ENCODE measurements at regions not wholly inside any gene's neighbourhood (a gene's known extent, or its start where the extent isn't known, plus 50 kb on each side); places are given as distances from the start of the nearest gene placed in this dataset.
A peak's percentile ranks its signal among the peaks of the same experiment; 100 is the strongest.

- DNase-seq: no peak
These were observed 153.6 kb upstream of the ERCC4 start for GRCh38 chr16:13766334-13766733.

GRCh38 chr16:13767215-13767614, 152.7 kb upstream of the ERCC4 start:
- no peak for DNase-seq

DNA sequence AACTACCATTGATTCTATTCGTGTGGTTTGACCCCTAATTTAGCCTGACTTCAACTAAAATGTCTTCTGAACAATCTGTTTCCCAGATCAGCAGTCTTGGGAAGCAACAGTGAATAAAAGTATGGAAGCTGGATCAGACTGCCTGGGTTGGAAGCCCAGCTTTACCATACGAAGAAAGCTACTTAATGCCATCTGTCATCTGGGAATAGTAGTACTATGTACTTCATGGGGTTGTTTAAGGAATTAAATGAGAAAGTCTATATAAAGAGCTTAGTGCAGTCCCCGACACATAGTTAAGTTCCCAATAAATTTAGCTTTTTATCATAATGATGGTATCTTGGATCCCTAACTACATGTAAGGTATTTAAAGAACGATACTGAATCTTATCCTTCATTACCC, 151.5 kb upstream of the ERCC4 start:
- DNase-seq: no peak

DNA sequence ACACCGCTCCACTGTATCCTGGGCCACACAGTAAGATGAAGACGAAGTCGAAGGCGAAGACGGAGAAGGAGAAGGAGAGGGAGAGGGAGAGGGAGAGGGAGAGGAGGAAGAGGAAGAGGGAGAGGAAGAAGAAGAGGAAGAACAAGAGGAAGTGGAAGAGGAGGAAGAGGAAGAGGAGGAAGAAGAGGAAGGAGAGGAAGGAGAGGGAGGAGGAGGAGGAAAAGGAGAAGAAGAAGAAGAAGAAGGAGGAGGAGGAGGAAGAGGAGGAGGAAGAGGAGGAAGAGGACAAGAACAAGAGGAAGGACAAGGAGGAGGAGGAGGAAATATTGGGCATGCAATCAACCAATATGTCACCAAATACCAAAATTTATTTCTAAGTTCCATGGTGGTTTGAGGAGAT, 149.5 kb upstream of the ERCC4 start:
- no peak for DNase-seq

GRCh38 chr16:13772782-13773181, 147.2 kb upstream of the ERCC4 start:
- DNase-seq: no peak

DNA sequence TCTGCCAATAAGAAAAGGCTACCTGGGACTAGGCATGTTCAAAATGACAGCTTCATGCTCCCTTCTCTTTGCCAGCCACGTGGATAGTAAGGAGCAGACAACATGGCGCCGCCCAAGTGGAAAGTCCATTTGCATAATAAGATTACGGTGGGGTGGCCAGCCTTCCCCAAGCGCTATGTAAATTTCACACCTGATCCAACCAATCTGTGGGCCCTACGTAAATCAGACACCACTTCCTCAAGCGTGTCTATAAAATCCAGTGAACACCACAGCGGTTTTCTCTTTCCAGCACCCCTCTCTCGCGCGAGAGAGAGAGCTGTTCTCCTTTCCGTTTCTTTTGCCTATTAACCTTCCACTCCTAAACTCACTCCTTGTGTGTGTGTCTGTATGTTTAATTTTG, 140.3 kb upstream of the ERCC4 start:
- DNase-seq: peak in 1 of 2 experiments; percentile 7

DNA sequence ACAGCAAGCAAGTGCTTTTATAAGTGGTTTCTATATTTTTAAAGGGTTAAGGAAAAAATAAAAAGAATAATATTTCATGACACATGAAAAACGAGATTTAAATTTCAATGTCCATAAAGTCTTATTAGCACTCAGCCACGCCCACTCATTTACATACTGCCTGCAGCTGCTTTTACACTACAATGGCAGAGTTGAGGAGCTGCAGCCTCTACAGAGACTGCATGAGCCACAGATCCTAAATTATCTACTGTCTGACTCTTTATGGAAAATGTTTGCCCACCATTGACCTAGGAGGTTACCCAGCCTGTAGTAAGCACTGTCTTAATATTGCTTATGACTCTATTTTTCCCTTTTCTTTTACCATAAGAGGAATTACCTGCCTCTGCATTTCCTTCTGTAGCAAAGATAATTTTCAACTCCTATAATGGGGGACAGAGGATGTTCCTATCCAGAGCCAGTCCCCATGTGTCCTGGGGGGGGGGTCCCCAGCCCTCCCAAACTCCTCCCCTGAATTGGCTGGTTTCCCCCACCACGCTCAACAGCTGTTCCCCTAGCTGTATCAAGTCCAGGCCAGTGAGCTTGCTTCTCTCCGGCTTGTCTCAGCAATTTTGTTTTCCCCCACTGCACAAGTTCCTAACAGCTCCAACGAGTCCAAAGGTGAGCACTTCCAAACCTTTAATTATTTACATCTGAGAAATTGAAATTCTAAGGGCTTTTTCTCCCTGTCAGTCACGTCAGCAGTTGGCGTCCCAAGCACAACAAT, 139.4 kb upstream of the ERCC4 start:
- no peak for DNase-seq

DNA sequence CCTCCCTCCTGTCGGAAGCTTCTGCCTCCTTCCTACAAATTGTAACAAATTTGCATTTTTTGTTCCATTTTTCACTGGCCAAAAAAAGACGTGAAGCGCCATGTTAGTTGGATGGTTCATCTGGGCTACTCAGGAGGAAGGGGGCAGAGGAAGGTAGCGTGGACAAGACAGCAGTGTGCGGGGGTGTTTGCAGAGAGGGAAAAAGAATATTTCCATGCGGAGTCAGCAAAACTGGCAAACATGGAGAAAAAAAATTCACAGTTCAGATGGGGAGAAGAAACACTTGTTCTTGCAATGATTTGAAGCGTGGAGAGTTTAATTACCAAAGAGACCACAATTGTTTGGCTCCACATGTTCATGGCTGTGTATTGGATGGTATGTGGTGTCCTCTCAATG, 138.8 kb upstream of the ERCC4 start:
- no peak for DNase-seq

GRCh38 chr16:13781575-13782338, 138.2 kb upstream of the ERCC4 start:
- no peak for DNase-seq

GRCh38 chr16:13791095-13791494, 128.9 kb upstream of the ERCC4 start:
- no peak for DNase-seq

GRCh38 chr16:13793841-13794409, 126.0 kb upstream of the ERCC4 start:
- DNase-seq: no peak

DNA sequence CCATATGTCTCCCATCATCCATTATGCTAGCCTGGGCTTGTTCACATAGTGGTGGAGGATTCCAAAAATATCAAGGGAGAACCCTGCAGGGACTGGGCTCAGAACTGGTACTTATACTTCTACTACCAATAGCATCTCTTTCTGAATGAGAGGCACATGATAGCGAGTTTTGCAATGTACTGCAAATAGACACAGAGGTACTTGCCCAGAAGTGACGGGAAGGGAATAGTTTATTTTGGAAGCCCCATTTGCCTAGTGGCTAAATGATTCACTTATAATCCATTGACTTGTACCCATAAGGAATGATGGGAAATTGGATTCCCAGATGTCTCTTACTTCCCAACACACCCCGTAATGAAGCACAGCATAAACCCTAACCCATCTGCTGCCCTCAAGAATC, 124.8 kb upstream of the ERCC4 start:
- no peak for DNase-seq

DNA sequence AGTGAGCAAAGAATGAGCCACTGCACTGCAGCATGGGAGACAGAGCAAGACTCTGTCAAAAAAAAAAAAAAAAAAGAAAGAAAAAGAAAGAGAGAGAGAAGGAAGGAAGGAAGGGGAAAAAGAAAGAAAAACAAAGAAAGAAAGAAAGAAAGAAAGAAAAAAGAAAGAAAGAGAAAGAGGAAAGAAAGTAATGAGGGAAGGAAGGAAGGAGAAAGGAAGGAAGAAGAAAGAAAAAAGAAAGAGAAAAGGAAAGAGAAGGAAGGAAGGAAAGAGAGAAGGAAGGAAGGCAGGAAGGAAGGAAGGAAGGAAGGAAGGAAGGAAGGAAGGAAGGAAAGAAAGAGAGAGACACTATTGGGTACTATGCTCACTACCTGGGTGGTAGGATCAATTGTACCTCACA, 122.2 kb upstream of the ERCC4 start:
- no peak for DNase-seq

GRCh38 chr16:13798211-13798610, 121.7 kb upstream of the ERCC4 start:
- DNase-seq: no peak

- DNase-seq: no peak
These were observed 116.0 kb upstream of the ERCC4 start for GRCh38 chr16:13803974-13804373.

DNA sequence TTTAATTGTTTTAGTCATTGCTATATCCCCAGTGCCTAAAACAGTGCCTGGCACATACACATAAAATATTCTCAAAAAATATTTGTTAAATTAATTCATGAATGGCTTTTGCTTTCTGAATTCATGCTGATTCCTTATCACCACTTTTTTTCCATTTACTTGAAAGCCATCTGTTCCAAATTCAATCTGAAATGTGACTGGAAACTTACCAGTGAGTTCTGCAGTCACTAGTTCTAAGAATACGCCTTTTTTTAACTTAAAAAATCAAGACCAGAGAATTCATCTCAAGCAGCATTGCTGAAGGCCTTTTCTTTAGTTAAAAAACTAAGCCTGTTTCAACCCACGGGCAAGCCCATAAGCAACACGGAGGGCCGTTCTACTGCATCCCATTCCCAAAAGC, 114.0 kb upstream of the ERCC4 start:
- no peak for DNase-seq

GRCh38 chr16:13806671-13807070, 113.3 kb upstream of the ERCC4 start:
- no peak for DNase-seq

GRCh38 chr16:13808102-13808501, 111.9 kb upstream of the ERCC4 start:
- no peak for DNase-seq

- DNase-seq: no peak
These were observed 110.2 kb upstream of the ERCC4 start for GRCh38 chr16:13809765-13810164.

- no peak for DNase-seq
These were observed 108.1 kb upstream of the ERCC4 start for GRCh38 chr16:13811834-13812233.

DNA sequence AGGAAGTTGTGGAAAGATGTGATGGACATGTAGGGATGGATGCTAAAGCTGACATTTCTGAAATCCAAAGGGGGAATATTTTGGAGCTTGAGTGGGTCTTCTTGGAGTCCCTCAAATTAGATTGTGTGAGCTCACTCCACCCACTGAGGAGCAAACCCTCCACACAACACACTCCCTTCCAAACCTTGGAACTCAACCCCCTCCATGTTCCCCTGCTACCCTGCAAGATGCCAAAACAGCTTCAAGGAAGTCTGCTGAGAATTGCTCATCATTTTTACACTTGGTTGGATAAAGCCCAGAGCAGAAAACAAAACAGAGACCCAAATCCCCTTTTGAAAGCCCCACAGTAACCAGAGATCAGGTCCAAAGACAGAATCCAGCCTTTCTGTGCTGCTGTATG, 103.3 kb upstream of the ERCC4 start:
- no peak for DNase-seq

GRCh38 chr16:13823501-13823900, 96.5 kb upstream of the ERCC4 start:
- DNase-seq: no peak

GRCh38 chr16:13829697-13830299, 90.2 kb upstream of the ERCC4 start:
- no peak for DNase-seq

DNA sequence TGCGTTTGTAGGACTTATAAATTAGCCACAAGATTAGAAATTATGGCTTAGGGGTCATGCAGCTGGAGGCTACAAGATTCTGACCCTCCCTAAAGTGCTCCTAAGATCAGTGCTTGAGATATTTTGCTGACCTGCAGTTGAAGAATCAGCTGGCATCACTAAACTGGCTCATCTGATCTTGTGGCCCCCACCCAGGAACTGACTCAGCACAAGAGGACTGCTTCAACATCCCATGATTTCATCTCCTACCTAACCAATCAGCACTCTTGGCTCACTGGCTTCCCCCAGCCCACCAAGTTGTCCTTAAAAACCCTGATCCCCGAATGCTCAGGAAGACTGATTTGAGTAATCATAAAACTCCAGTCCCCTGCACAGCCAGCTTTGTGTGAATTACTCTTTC, 86.4 kb upstream of the ERCC4 start:
- no peak for DNase-seq
